VCaP (cell line): ENCODE measurements at regions not wholly inside any gene's neighbourhood (a gene's known extent, or its start where the extent isn't known, plus 50 kb on each side); places are given as distances from the start of the nearest gene placed in this dataset.
"Not testable (repeated sequence)": the region's sequence is repeated elsewhere in the genome, so short reads cannot be mapped to it uniquely, and the experiment has no call there.

Experiments
- H3K27ac ChIP-seq: fragments of 450-650 bp; 2 replicates; pipeline ENCODE4 v1.5.1; 2017
- TF ChIP-seq, protein P1 (sequence below): fragments of 450-650 bp; conservative IDR thresholded peaks from 2 replicates; pipeline ENCODE4 v1.5.1; 2017; ENCODE audit warnings: mild to moderate bottlenecking, moderate library complexity

DNA sequence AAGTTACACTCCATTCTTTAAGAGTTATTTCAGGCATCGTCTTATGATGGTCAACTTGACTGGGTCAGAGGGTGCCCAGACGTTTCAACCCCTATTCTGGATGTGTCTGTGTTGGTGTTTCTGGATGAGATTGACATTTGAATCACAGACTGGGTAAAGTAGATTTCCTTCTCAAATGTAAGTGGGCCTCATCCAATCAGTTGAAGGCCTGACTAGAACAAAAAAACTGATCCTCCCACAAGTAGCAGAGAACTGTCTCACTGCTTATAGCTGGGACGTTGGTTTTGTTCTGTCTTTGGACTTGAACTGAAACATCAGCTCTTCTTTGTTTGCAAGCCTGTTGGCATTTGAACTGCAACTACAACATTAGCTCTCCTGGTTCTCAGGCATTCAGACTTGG is 76.3 kb upstream of the LYZL1 start:
- TF ChIP-seq, protein P1, sequence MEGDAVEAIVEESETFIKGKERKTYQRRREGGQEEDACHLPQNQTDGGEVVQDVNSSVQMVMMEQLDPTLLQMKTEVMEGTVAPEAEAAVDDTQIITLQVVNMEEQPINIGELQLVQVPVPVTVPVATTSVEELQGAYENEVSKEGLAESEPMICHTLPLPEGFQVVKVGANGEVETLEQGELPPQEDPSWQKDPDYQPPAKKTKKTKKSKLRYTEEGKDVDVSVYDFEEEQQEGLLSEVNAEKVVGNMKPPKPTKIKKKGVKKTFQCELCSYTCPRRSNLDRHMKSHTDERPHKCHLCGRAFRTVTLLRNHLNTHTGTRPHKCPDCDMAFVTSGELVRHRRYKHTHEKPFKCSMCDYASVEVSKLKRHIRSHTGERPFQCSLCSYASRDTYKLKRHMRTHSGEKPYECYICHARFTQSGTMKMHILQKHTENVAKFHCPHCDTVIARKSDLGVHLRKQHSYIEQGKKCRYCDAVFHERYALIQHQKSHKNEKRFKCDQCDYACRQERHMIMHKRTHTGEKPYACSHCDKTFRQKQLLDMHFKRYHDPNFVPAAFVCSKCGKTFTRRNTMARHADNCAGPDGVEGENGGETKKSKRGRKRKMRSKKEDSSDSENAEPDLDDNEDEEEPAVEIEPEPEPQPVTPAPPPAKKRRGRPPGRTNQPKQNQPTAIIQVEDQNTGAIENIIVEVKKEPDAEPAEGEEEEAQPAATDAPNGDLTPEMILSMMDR: no peak
- no peak overlapping the region for H3K27ac ChIP-seq

DNA sequence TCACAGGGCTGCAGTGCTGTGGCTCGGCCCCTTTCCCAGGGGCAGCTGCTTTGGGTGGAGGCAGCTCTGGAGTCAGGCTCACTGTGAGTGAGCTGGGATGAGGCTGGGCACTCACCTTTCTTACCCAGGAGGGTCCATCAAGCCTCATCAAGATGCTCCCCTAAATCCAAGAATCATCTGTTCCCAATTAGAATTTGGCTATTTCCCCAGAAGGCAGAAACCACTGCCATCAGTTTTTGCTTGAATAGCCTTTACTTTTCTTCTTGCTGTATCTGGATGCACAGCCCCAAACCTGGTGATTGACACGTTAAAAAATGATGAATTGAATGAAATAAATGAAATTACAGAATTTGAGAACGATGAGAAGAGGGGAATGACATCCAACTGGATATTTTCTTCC is 74.3 kb upstream of the LYZL1 start:
- TF ChIP-seq, protein P1: no peak

DNA sequence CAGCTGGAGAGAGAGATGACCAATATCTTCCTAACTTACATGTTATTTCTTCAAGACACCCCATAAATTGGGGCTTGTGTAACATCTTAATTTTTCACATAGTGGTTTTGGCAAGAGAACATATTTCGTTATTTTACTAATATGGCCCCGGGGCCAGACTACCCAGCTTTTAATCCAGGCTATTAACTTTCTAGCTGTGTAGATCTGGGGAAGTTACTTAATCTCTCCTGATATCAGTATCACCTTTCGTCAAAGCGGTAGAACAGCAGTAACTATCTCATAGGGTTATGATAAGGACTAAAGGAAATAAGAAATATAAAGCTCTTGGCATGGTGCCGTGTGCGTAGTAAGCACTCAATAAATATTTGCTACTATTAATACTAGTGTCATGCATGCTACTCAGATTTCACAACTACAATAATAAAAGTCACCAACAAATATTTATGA is 71.6 kb upstream of the LYZL1 start:
- TF ChIP-seq, protein P1: no peak
- H3K27ac ChIP-seq: no peak overlapping the region

More for the DNA sequence above, 74.3 kb upstream of the LYZL1 start:
- H3K27ac ChIP-seq: no peak overlapping the region

DNA sequence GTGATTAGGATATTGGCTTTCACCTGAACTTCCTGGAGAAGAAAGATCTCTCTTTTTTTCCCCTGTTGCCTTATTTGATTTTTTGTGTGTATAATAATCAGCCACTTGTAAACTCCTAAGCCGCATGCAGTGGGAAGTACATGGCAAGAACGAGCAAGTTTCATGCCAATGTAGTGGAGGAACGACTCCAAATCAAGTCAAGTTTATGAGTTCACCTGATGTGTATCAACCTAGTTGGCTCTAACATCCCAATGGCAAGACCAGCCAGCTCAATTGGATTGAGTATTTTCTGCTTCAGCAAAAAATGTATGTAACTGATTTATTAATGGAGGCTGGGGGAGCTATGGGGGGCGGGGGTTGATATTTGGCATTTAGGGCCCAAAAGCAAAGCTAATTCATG is 65.5 kb upstream of the LYZL1 start:
- TF ChIP-seq, protein P1: no peak

DNA sequence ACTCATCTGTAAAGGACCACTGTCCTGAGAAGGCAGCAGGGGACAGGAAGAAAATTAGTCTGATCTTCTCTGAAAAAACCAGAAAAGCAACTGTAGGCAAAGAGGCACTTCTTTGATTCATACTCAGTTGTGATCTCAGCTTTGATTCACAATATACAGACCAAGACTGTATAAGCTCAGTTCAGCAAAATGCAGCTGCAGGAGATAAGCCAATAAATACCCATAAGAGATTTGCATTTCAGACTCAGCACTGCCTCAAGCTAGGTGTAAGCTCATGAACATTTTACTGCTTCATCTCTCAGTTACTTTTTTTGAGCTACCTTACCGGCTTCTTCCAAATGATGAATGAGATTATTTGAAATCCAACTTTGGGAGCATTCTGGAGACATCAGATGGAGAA is 64.2 kb upstream of the LYZL1 start:
- TF ChIP-seq, protein P1: no peak
- H3K27ac ChIP-seq: no peak overlapping the region

More for the DNA sequence above, 65.5 kb upstream of the LYZL1 start:
- no peak overlapping the region for H3K27ac ChIP-seq

DNA sequence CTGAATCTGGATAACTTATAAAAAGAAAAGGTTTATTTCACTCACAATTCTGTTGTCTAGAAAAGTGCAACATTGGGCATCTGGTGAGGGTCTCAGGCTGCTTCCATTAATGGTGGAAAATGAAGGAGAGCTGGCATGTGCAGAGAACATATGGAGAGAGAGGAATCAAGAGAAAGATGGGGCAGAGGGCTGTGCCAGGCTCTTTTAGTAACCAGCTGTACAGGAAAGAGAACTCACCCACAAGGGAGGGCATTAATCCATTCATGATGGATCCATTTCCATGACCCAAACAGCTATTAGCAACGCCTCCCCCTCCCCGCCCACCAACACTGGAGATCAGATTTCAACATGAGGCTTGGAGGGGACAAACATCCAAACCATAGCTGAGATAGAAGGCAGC is 61.7 kb upstream of the LYZL1 start:
- no peak overlapping the region for H3K27ac ChIP-seq
- TF ChIP-seq, protein P1: no peak

DNA sequence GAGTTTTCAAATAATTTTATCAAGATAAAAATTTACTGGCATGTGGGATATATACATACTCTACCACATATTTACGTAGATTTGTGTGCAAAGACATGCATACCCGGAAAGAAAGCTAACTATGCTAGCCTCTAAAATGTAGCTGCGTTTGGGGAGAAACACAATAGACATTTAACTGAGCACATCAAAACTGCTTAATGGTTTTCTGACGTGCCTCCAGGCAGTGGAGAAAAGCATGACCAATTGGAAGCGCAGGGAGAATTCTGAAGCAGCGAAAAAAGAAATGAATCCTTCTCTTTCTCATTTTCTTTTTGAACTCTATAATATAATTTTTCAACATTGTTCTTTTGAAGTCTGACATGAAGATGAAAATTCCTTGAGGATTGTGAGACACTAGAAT is 60.3 kb upstream of the LYZL1 start:
- H3K27ac ChIP-seq: no peak overlapping the region
- TF ChIP-seq, protein P1: no peak

DNA sequence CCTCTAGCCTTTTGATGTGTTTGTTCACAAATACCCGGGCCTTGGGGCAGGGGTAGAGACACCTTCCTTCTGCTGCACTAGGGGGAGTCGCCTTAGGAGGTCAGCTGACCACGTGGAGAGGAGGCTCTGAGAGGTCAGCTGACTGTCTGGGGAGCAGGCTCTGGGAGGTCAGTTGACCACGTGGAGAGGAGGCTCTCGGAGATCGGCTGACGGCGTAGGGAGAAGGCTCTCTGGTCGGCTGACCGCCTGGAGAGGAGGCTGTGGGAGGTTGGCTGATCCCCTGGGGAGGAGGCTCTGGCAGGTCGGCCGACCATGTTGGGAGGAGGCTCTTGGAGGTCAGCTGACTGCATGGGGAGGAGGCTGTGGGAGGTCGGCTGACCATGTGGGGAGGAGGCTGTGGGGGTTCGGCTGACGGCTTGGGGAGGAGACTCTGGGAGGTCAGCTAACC is 59.6 kb upstream of the LYZL1 start:
- H3K27ac ChIP-seq: no peak overlapping the region
- TF ChIP-seq, protein P1: no peak

DNA sequence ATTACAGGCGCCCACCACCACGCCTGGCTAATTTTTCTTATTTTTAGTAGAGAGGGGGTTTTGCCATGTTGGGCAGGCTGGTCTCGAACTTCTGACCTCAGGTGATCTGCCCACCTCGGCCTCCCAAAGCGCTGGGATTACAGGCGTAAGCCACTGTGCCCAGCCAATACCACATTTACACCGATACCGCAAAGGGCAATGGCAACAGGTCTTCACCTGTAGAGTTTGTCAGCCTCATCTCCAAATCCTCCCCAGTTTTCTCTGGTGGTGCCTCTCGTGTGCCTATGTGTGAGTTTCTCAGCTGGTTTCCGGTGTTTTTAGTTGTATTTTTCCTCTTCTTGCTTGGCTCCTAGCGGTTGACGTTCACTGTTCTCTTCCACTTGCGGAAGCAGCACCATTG is 52.0 kb upstream of the LYZL1 start:
- not testable (repeated sequence) for H3K27ac ChIP-seq
